Astrocyte (in vitro differentiated cells and primary cell): ENCODE measurements at regions not wholly inside any gene's neighbourhood (a gene's known extent, or its start where the extent isn't known, plus 50 kb on each side); places are given as distances from the start of the nearest gene placed in this dataset.

Experiments used
- CTCF ChIP-seq: IDR thresholded peaks from 2 replicates; pipeline ENCODE4 v1.5.1; 2011; ENCODE audit warnings: low read depth, mild to moderate bottlenecking, inconsistent platforms, low read length, moderate library complexity; ENCODE audit not compliant: insufficient read depth
- EZH2 ChIP-seq: IDR thresholded peaks from 2 replicates; pipeline ENCODE4 v1.6.1; 2012; ENCODE audit warnings: mild to moderate bottlenecking, low read length, inconsistent platforms; ENCODE audit not compliant: insufficient read depth

- TF ChIP-seq CTCF, result no peak
- no peak for TF ChIP-seq EZH2
Observed at GRCh38 chr5:3186736-3187405, 408.8 kb upstream of the IRX1 start.
